ENCODE measurements at regions not wholly inside any gene's neighbourhood (a gene's known extent, or its start where the extent isn't known, plus 50 kb on each side); places are given as distances from the start of the nearest gene placed in this dataset.

DNA sequence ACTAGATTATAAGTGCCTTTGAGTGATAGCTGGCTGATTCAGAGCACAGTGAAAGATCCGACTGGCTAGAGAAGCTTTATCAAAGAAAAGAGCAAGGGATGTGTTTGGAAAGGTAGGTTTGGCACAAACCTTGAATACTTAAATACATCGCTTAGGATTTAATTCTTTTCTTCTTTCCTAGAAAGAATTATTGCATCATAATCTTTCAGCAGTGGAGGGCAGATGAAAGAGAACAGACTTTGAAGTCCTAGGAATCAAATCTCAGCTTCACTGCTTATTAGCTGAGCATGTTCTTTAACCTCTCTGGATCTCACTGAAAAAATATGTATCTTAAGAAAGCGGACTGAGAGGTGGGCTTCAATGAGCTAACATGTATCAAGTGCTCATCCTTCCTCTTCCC, 122.8 kb downstream of the ZNF365 start:
- no peak for TF ChIP-seq POLR2A (IDR thresholded peaks at IDR 0.05)
- TF ChIP-seq, protein P1, sequence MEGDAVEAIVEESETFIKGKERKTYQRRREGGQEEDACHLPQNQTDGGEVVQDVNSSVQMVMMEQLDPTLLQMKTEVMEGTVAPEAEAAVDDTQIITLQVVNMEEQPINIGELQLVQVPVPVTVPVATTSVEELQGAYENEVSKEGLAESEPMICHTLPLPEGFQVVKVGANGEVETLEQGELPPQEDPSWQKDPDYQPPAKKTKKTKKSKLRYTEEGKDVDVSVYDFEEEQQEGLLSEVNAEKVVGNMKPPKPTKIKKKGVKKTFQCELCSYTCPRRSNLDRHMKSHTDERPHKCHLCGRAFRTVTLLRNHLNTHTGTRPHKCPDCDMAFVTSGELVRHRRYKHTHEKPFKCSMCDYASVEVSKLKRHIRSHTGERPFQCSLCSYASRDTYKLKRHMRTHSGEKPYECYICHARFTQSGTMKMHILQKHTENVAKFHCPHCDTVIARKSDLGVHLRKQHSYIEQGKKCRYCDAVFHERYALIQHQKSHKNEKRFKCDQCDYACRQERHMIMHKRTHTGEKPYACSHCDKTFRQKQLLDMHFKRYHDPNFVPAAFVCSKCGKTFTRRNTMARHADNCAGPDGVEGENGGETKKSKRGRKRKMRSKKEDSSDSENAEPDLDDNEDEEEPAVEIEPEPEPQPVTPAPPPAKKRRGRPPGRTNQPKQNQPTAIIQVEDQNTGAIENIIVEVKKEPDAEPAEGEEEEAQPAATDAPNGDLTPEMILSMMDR (IDR thresholded peaks at IDR 0.05) = no peak
